ENCODE measurements at regions not wholly inside any gene's neighbourhood (a gene's known extent, or its start where the extent isn't known, plus 50 kb on each side); places are given as distances from the start of the nearest gene placed in this dataset.
A peak's percentile ranks its signal among the peaks of the same experiment; 100 is the strongest.
"Not testable (repeated sequence)": the region's sequence is repeated elsewhere in the genome, so short reads cannot be mapped to it uniquely, and the experiment has no call there.

GRCh38 chr3:159233734-159234133 is 431.9 kb downstream of the MFSD1 start:
- DNase-seq (ENCODE audit: low spot score), result no peak

GRCh38 chr3:159234306-159234705 is 432.5 kb downstream of the MFSD1 start:
- no peak for DNase-seq (ENCODE audit: low spot score)

- DNase-seq (ENCODE audit: low spot score), result no peak
Observed at GRCh38 chr3:159236321-159236720, 434.5 kb downstream of the MFSD1 start.

GRCh38 chr3:159237226-159237625 is 435.4 kb downstream of the MFSD1 start:
- DNase-seq (ENCODE audit: low spot score), result no peak

- no peak for DNase-seq (ENCODE audit: low spot score)
Observed at GRCh38 chr3:159238646-159239045, 436.8 kb downstream of the MFSD1 start.

- no peak for DNase-seq (ENCODE audit: low spot score)
Observed at GRCh38 chr3:159239059-159239458, 437.2 kb downstream of the MFSD1 start.

- DNase-seq (ENCODE audit: low spot score), result no peak
Observed at GRCh38 chr3:159244933-159245332, 443.1 kb downstream of the MFSD1 start.

GRCh38 chr3:159245871-159246270 is 444.0 kb downstream of the MFSD1 start:
- DNase-seq (ENCODE audit: low spot score), result no peak

- DNase-seq (ENCODE audit: low spot score), result no peak
Observed at GRCh38 chr3:159246385-159246784, 444.5 kb downstream of the MFSD1 start.

- no peak for DNase-seq (ENCODE audit: low spot score)
Observed at GRCh38 chr3:159249472-159250174, 447.8 kb downstream of the MFSD1 start.

GRCh38 chr3:159250961-159251360 is 449.1 kb downstream of the MFSD1 start:
- DNase-seq (ENCODE audit: low spot score), result no peak

GRCh38 chr3:159252274-159252673 is 450.4 kb downstream of the MFSD1 start:
- no peak for DNase-seq (ENCODE audit: low spot score)

GRCh38 chr3:159252772-159253384 is 451.0 kb downstream of the MFSD1 start:
- no peak for DNase-seq (ENCODE audit: low spot score)

- DNase-seq (ENCODE audit: low spot score), result no peak
Observed at GRCh38 chr3:159253860-159254259, 452.0 kb downstream of the MFSD1 start.

GRCh38 chr3:159257954-159258353 is 456.1 kb downstream of the MFSD1 start:
- DNase-seq (ENCODE audit: low spot score), result no peak

- DNase-seq (ENCODE audit: low spot score), result no peak
Observed at GRCh38 chr3:159258934-159259333, 457.1 kb downstream of the MFSD1 start.

GRCh38 chr3:159260049-159260662 is 458.3 kb downstream of the MFSD1 start:
- peak; percentile 38 for DNase-seq (ENCODE audit: low spot score)

GRCh38 chr3:159261333-159261732 is 459.5 kb downstream of the MFSD1 start:
- not testable (repeated sequence) for DNase-seq (ENCODE audit: low spot score)

GRCh38 chr3:159263750-159264553 is 462.1 kb downstream of the MFSD1 start:
- DNase-seq (ENCODE audit: low spot score), result no peak

- no peak for DNase-seq (ENCODE audit: low spot score)
Observed at GRCh38 chr3:159265705-159266104, 463.9 kb downstream of the MFSD1 start.

- DNase-seq (ENCODE audit: low spot score), result peak; percentile 8
Observed at GRCh38 chr3:159266779-159267178, 464.9 kb downstream of the MFSD1 start.

GRCh38 chr3:159271799-159272512 is 470.1 kb downstream of the MFSD1 start:
- no peak for DNase-seq (ENCODE audit: low spot score)
